Esophagus (tissue), 2 donors: ENCODE measurements at regions not wholly inside any gene's neighbourhood (a gene's known extent, or its start where the extent isn't known, plus 50 kb on each side); places are given as distances from the start of the nearest gene placed in this dataset.

Experiments used
- H3K27ac ChIP-seq, 2 donors: one replicate each; pipeline ENCODE4 v1.5.1; 2013; ENCODE audit warnings: low read depth in 2 of 2, mild to moderate bottlenecking in 2 of 2, inconsistent platforms in 1 of 2, low read length in 1 of 2, moderate library complexity in 1 of 2
- H3K27me3 ChIP-seq, 2 donors: one replicate each; pipeline ENCODE4 v1.6.1; 2013; ENCODE audit warnings: low read length in 2 of 2, control low read depth in 1 of 2, mild to moderate bottlenecking in 1 of 2; ENCODE audit not compliant: insufficient read depth in 2 of 2, control insufficient read depth in 1 of 2
- H3K36me3 ChIP-seq, 2 donors: one replicate each; pipeline ENCODE4 v1.6.1; 2013; ENCODE audit warnings: low read length in 1 of 2; ENCODE audit not compliant: control insufficient read depth in 2 of 2, insufficient read depth in 2 of 2
- H3K4me1 ChIP-seq, 2 donors: one replicate each; pipeline ENCODE4 v1.6.1; 2013; ENCODE audit warnings: low read length in 1 of 2; ENCODE audit not compliant: control insufficient read depth in 2 of 2, insufficient read depth in 2 of 2
- H3K4me3 ChIP-seq, 2 donors: one replicate each; pipeline ENCODE4 v1.5.1; 2013; ENCODE audit warnings: low read length in 2 of 2, mild to moderate bottlenecking in 2 of 2, low read depth in 1 of 2, moderate library complexity in 1 of 2
- H3K9me3 ChIP-seq, 2 donors: one replicate each; pipeline ENCODE4 v1.6.1; 2013; ENCODE audit warnings: mild to moderate bottlenecking in 2 of 2, low read depth in 1 of 2, low read length in 1 of 2, moderate library complexity in 1 of 2; ENCODE audit not compliant: control insufficient read depth in 2 of 2, insufficient read depth in 1 of 2
- WGBS, 2 donors: extraction: QIAGEN DNeasy Blood & Tissue Kit; methylation state at CpG; one replicate each; pipeline ENCODE4 v1.1.7; 2013; 5-methylcytosine and 5-hydroxymethylcytosine counted together
- donor health status: healthy with polysubstance abuse.
- donor health status: Bipolar disorder and iron deficiency.

DNA sequence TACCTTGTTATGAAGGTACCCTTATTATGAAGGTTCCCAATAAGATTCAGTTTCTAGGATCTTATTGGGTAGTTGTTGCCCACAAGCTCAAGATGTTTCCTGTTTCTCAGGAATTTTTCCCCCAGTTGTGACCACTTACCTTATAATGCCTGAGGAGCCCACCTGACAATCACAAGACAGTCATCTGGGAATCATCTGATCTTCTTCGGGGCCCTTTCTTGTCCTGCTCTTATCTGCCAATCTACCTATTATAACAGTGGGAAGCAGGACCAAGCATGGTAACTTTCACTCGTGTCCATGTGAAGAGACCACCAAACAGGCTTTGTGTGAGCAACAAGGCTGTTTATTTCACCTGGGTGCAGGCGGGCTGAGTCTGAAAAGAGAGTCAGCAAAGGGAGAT lies 825.5 kb downstream of the BCL11B start:
- WGBS, 2 donors = 77 to 90% methylated on average over 2 to 3 of the region's 3 CpGs
- Histone ChIP-seq H3K27me3 (no peaks in the 10 kb centered on the region), H3K4me3 (no peak overlapping the region), H3K27ac (no peak overlapping the region), H3K4me1 (peaks cover 0 to 6% of the 10 kb centered on the region in 2 donors), H3K36me3 (no peaks in the 10 kb centered on the region), H3K9me3 (no peaks in the 10 kb centered on the region)

- Histone ChIP-seq H3K27ac (no peak overlapping the region), H3K4me1 (no peaks in the 10 kb centered on the region), H3K9me3 (no peaks in the 10 kb centered on the region), H3K4me3 (no peak overlapping the region), H3K36me3 (no peaks in the 10 kb centered on the region), H3K27me3 (peaks cover 0 to 8% of the 10 kb centered on the region in 2 donors)
- 84 to 87% methylated on average over 6 of the region's 6 CpGs for WGBS, 2 donors
Measured at GRCh38 chr14:98456231-98456630, 815.8 kb downstream of the BCL11B start.

GRCh38 chr14:98458702-98459101 lies 813.3 kb downstream of the BCL11B start:
- Histone ChIP-seq H3K4me1 (no peaks in the 10 kb centered on the region), H3K36me3 (no peaks in the 10 kb centered on the region), H3K27ac (no peak overlapping the region), H3K9me3 (no peaks in the 10 kb centered on the region), H3K4me3 (no peak overlapping the region), H3K27me3 (peaks cover 0 to 5% of the 10 kb centered on the region in 2 donors)

GRCh38 chr14:98462908-98463307 lies 809.1 kb downstream of the BCL11B start:
- WGBS, 2 donors = 74% methylated on average over 7 of the region's 7 CpGs

DNA sequence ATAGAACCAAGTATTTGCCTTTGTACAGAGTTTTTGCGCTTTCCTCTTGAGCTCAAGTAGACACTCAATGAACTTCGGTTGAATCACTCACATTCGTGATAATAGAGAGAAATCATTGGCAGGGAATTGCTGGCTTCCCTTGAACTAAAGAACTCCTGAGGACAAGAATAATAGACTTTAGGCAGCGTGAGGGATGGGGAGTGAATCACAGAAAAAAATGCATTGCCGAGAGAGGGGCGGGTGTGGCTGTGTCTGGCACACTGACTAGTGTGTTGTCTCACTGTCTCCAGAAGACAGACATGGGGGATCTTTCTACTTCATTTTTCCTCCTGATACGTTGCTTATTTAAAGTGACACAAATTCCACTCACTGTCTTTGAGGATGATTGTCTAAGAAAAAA lies 805.2 kb downstream of the BCL11B start:
- Histone ChIP-seq H3K4me1 (no peaks in the 10 kb centered on the region), H3K27ac (no peak overlapping the region), H3K9me3 (no peaks in the 10 kb centered on the region), H3K36me3 (no peaks in the 10 kb centered on the region), H3K4me3 (no peak overlapping the region), H3K27me3 (no peaks in the 10 kb centered on the region)
- 39 to 51% methylated on average over 7 of the region's 7 CpGs for WGBS, 2 donors

More at GRCh38 chr14:98462908-98463307, 809.1 kb downstream of the BCL11B start:
- Histone ChIP-seq H3K4me3 (no peak overlapping the region), H3K9me3 (no peaks in the 10 kb centered on the region), H3K27ac (no peak overlapping the region), H3K4me1 (no peaks in the 10 kb centered on the region), H3K27me3 (peaks cover 0 to 2% of the 10 kb centered on the region in 2 donors), H3K36me3 (no peaks in the 10 kb centered on the region)

DNA sequence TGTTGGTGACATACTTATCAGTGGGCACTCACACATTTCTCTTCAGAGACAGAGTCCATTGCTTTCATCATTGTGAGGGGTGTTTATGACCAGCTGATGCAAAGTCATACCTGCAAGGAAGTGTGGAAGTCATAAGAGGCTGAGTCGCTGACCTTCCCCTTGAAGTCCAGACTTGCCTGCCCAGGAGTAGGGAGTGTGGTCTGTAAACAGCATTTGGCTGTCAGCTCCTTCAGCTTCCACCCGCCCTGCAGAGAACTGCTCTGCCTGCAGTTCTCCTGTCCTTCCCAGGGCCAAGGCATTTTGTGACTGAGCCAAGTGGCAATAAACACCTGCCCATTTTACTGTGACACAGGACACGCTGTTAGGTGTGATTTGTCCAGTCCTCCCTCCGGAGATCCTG lies 801.3 kb downstream of the BCL11B start:
- Histone ChIP-seq H3K4me1 (no peaks in the 10 kb centered on the region), H3K4me3 (no peak overlapping the region), H3K9me3 (no peaks in the 10 kb centered on the region), H3K27me3 (no peaks in the 10 kb centered on the region), H3K36me3 (no peaks in the 10 kb centered on the region), H3K27ac (no peak overlapping the region)
- WGBS, 2 donors = 68 to 81% methylated on average over 4 of the region's 4 CpGs

DNA sequence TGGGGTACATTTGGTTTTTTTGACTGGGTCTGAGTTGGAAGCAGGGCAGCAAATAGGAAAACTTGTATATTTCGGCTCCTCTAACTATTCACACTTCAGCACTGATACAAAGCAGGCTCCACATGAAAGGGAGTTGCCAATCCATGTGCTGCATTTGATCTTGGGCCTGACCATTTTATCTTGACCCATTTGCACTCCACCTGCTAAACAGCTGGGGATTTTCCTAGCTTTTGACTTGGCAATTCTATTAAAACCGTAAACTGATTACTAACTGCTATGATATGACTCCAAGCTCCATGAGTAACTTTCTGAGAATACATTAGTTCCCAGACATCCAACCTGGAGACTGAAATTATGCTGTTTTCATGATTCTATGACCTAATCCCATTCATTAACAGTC lies 797.1 kb downstream of the BCL11B start:
- no peak overlapping the region for H3K4me3 ChIP-seq
- H3K4me1 ChIP-seq = no peaks in the 10 kb centered on the region
- no peaks in the 10 kb centered on the region for H3K36me3 ChIP-seq
- H3K27me3 ChIP-seq = no peaks in the 10 kb centered on the region
- H3K27ac ChIP-seq = no peak overlapping the region
- no peaks in the 10 kb centered on the region for H3K9me3 ChIP-seq
- WGBS, 2 donors = 87 to 90% methylated on average over 2 of the region's 2 CpGs

- Histone ChIP-seq H3K4me3 (no peak overlapping the region), H3K36me3 (no peaks in the 10 kb centered on the region), H3K4me1 (no peaks in the 10 kb centered on the region), H3K27me3 (no peaks in the 10 kb centered on the region), H3K9me3 (no peaks in the 10 kb centered on the region), H3K27ac (no peak overlapping the region)
- 78 to 82% methylated on average over 5 of the region's 5 CpGs for WGBS, 2 donors
Measured at GRCh38 chr14:98477935-98478334, 794.1 kb downstream of the BCL11B start.

- no peak overlapping the region for H3K27ac ChIP-seq
- WGBS, 2 donors = 57 to 65% methylated on average over 4 of the region's 4 CpGs
- no peaks in the 10 kb centered on the region for H3K4me1 ChIP-seq
- H3K36me3 ChIP-seq = no peaks in the 10 kb centered on the region
- H3K27me3 ChIP-seq = no peaks in the 10 kb centered on the region
- no peaks in the 10 kb centered on the region for H3K9me3 ChIP-seq
- H3K4me3 ChIP-seq = no peak overlapping the region
Measured at GRCh38 chr14:98489115-98489514, 782.9 kb downstream of the BCL11B start.

- whole genome bisulfite sequencing, 2 donors = 48 to 56% methylated on average over 5 of the region's 5 CpGs
- H3K27ac ChIP-seq = peak overlapping the region in 1 of 2 donors; percentile 40
Measured at GRCh38 chr14:98494582-98494981, 777.4 kb downstream of the BCL11B start.

More at GRCh38 chr14:98494582-98494981, 777.4 kb downstream of the BCL11B start:
- Histone ChIP-seq H3K4me3 (no peak overlapping the region), H3K36me3 (no peaks in the 10 kb centered on the region), H3K4me1 (peaks cover 4% of the 10 kb centered on the region in 2 donors), H3K9me3 (no peaks in the 10 kb centered on the region), H3K27me3 (no peaks in the 10 kb centered on the region)
